ENCODE measurements at regions not wholly inside any gene's neighbourhood (a gene's known extent, or its start where the extent isn't known, plus 50 kb on each side); places are given as distances from the start of the nearest gene placed in this dataset.

- Histone ChIP-seq H3K27me3 (ENCODE audit: control insufficient read depth in 3 of 3, insufficient read depth in 3 of 3, low read length in 3 of 3) (no peaks in the 10 kb centered on the region), H3K36me3 (ENCODE audit: control insufficient read depth in 3 of 3, insufficient read depth in 2 of 3, low read depth in 1 of 3, low read length in 3 of 3) (no peaks in the 10 kb centered on the region), H3K9me3 (ENCODE audit: control insufficient read depth in 2 of 2, insufficient read depth in 1 of 2, low read depth in 1 of 2, low read length in 1 of 2) (peaks cover 0 to 4% of the 10 kb centered on the region in 2 donors), H3K4me3 (ENCODE audit: low read depth in 1 of 3, low read length in 3 of 3) (no peak overlapping the region), H3K4me1 (ENCODE audit: control insufficient read depth in 3 of 3, insufficient read depth in 2 of 3, low read depth in 1 of 3, low read length in 2 of 3) (peaks cover 0 to 16% (median 3%) of the 10 kb centered on the region in 3 donors), H3K27ac (ENCODE audit: low read depth in 1 of 3, low read length in 2 of 3) (no peak overlapping the region)
- 91 to 97% (median 94%) methylated on average over 5 of the region's 5 CpGs for WGBS, 3 donors
- DNase-seq = no peak
- FAIRE-seq = no peak
Measured at GRCh38 chr9:91033270-91033669, 231.7 kb downstream of the SYK start.

- Histone ChIP-seq H3K27me3 (ENCODE audit: control insufficient read depth in 3 of 3, insufficient read depth in 3 of 3, low read length in 3 of 3) (no peaks in the 10 kb centered on the region), H3K4me3 (ENCODE audit: low read depth in 1 of 3, low read length in 3 of 3) (no peak overlapping the region), H3K36me3 (ENCODE audit: control insufficient read depth in 3 of 3, insufficient read depth in 2 of 3, low read depth in 1 of 3, low read length in 3 of 3) (no peaks in the 10 kb centered on the region), H3K4me1 (ENCODE audit: control insufficient read depth in 3 of 3, insufficient read depth in 2 of 3, low read depth in 1 of 3, low read length in 2 of 3) (peaks cover under 1 to 20% (median 3%) of the 10 kb centered on the region in 3 donors), H3K27ac (ENCODE audit: low read depth in 1 of 3, low read length in 2 of 3) (no peak overlapping the region), H3K9me3 (ENCODE audit: control insufficient read depth in 2 of 2, insufficient read depth in 1 of 2, low read depth in 1 of 2, low read length in 1 of 2) (no peaks in the 10 kb centered on the region)
- peak in 1 of 2 donors; percentile 33 for DNase-seq
- FAIRE-seq = no peak
- 87 to 98% (median 88%) methylated on average over 3 of the region's 3 CpGs for whole genome bisulfite sequencing, 3 donors
Measured at GRCh38 chr9:91033797-91034196, 232.2 kb downstream of the SYK start.

GRCh38 chr9:91034521-91034920 lies 232.9 kb downstream of the SYK start:
- Histone ChIP-seq H3K4me3 (ENCODE audit: low read depth in 1 of 3, low read length in 3 of 3) (no peak overlapping the region), H3K36me3 (ENCODE audit: control insufficient read depth in 3 of 3, insufficient read depth in 2 of 3, low read depth in 1 of 3, low read length in 3 of 3) (no peaks in the 10 kb centered on the region), H3K9me3 (ENCODE audit: control insufficient read depth in 2 of 2, insufficient read depth in 1 of 2, low read depth in 1 of 2, low read length in 1 of 2) (no peaks in the 10 kb centered on the region), H3K4me1 (ENCODE audit: control insufficient read depth in 3 of 3, insufficient read depth in 2 of 3, low read depth in 1 of 3, low read length in 2 of 3) (peaks cover 1 to 20% (median 3%) of the 10 kb centered on the region in 3 donors), H3K27ac (ENCODE audit: low read depth in 1 of 3, low read length in 2 of 3) (peak overlapping the region in 1 of 3 donors; percentile 25), H3K27me3 (ENCODE audit: control insufficient read depth in 3 of 3, insufficient read depth in 3 of 3, low read length in 3 of 3) (no peaks in the 10 kb centered on the region)
- FAIRE-seq (no peak), DNase-seq (no peak)
- 82 to 85% (median 84%) methylated on average over 9 of the region's 9 CpGs for WGBS, 3 donors

GRCh38 chr9:91034976-91035824 lies 233.6 kb downstream of the SYK start:
- Histone ChIP-seq H3K27ac (ENCODE audit: low read depth in 1 of 3, low read length in 2 of 3) (peak overlapping the region in 1 of 3 donors; percentile 89), H3K4me1 (ENCODE audit: control insufficient read depth in 3 of 3, insufficient read depth in 2 of 3, low read depth in 1 of 3, low read length in 2 of 3) (peaks cover 1 to 20% (median 3%) of the 10 kb centered on the region in 3 donors), H3K9me3 (ENCODE audit: control insufficient read depth in 2 of 2, insufficient read depth in 1 of 2, low read depth in 1 of 2, low read length in 1 of 2) (no peaks in the 10 kb centered on the region), H3K36me3 (ENCODE audit: control insufficient read depth in 3 of 3, insufficient read depth in 2 of 3, low read depth in 1 of 3, low read length in 3 of 3) (no peaks in the 10 kb centered on the region), H3K27me3 (ENCODE audit: control insufficient read depth in 3 of 3, insufficient read depth in 3 of 3, low read length in 3 of 3) (no peaks in the 10 kb centered on the region), H3K4me3 (ENCODE audit: low read depth in 1 of 3, low read length in 3 of 3) (no peak overlapping the region)
- no peak for FAIRE-seq
- DNase-seq = no peak
- 78 to 80% (median 79%) methylated on average over 18 of the region's 18 CpGs for WGBS, 3 donors

GRCh38 chr9:91035825-91036208 lies 234.2 kb downstream of the SYK start:
- Histone ChIP-seq H3K4me3 (ENCODE audit: low read depth in 1 of 3, low read length in 3 of 3) (no peak overlapping the region), H3K27me3 (ENCODE audit: control insufficient read depth in 3 of 3, insufficient read depth in 3 of 3, low read length in 3 of 3) (no peaks in the 10 kb centered on the region), H3K9me3 (ENCODE audit: control insufficient read depth in 2 of 2, insufficient read depth in 1 of 2, low read depth in 1 of 2, low read length in 1 of 2) (no peaks in the 10 kb centered on the region), H3K36me3 (ENCODE audit: control insufficient read depth in 3 of 3, insufficient read depth in 2 of 3, low read depth in 1 of 3, low read length in 3 of 3) (no peaks in the 10 kb centered on the region), H3K27ac (ENCODE audit: low read depth in 1 of 3, low read length in 2 of 3) (peak overlapping the region in 1 of 3 donors; percentile 89), H3K4me1 (ENCODE audit: control insufficient read depth in 3 of 3, insufficient read depth in 2 of 3, low read depth in 1 of 3, low read length in 2 of 3) (peaks cover 1 to 20% (median 3%) of the 10 kb centered on the region in 3 donors)
- DNase-seq (no peak), FAIRE-seq (no peak)
- WGBS, 3 donors = 78 to 81% (median 80%) methylated on average over 10 of the region's 10 CpGs

GRCh38 chr9:91036356-91036755 lies 234.7 kb downstream of the SYK start:
- Histone ChIP-seq H3K27ac (ENCODE audit: low read depth in 1 of 3, low read length in 2 of 3) (peak overlapping the region in 1 of 3 donors; percentile 89), H3K4me3 (ENCODE audit: low read depth in 1 of 3, low read length in 3 of 3) (no peak overlapping the region), H3K27me3 (ENCODE audit: control insufficient read depth in 3 of 3, insufficient read depth in 3 of 3, low read length in 3 of 3) (no peaks in the 10 kb centered on the region), H3K4me1 (ENCODE audit: control insufficient read depth in 3 of 3, insufficient read depth in 2 of 3, low read depth in 1 of 3, low read length in 2 of 3) (peaks cover 1 to 20% (median 3%) of the 10 kb centered on the region in 3 donors), H3K9me3 (ENCODE audit: control insufficient read depth in 2 of 2, insufficient read depth in 1 of 2, low read depth in 1 of 2, low read length in 1 of 2) (no peaks in the 10 kb centered on the region), H3K36me3 (ENCODE audit: control insufficient read depth in 3 of 3, insufficient read depth in 2 of 3, low read depth in 1 of 3, low read length in 3 of 3) (no peaks in the 10 kb centered on the region)
- no peak for FAIRE-seq
- no peak for DNase-seq
- 84 to 95% (median 92%) methylated on average over 8 of the region's 8 CpGs for WGBS, 3 donors

- no peaks in the 10 kb centered on the region for H3K9me3 ChIP-seq (ENCODE audit: control insufficient read depth in 2 of 2, insufficient read depth in 1 of 2, low read depth in 1 of 2, low read length in 1 of 2)
- H3K36me3 ChIP-seq (ENCODE audit: control insufficient read depth in 3 of 3, insufficient read depth in 2 of 3, low read depth in 1 of 3, low read length in 3 of 3) = no peaks in the 10 kb centered on the region
- H3K4me1 ChIP-seq (ENCODE audit: control insufficient read depth in 3 of 3, insufficient read depth in 2 of 3, low read depth in 1 of 3, low read length in 2 of 3) = peaks cover 1 to 20% (median 3%) of the 10 kb centered on the region in 3 donors
- FAIRE-seq = no peak
- DNase-seq = peak; percentile 91 to 92
- peak overlapping the region; percentile 82 to 89 (median 83) for H3K27ac ChIP-seq (ENCODE audit: low read depth in 1 of 3, low read length in 2 of 3)
- no peaks in the 10 kb centered on the region for H3K27me3 ChIP-seq (ENCODE audit: control insufficient read depth in 3 of 3, insufficient read depth in 3 of 3, low read length in 3 of 3)
- no peak overlapping the region for H3K4me3 ChIP-seq (ENCODE audit: low read depth in 1 of 3, low read length in 3 of 3)
- 30 to 33% (median 33%) methylated on average over 30 to 32 of the region's 32 CpGs for WGBS, 3 donors
Measured at GRCh38 chr9:91036826-91037510, 235.3 kb downstream of the SYK start.

- H3K4me1 ChIP-seq (ENCODE audit: control insufficient read depth in 3 of 3, insufficient read depth in 2 of 3, low read depth in 1 of 3, low read length in 2 of 3) = peaks cover 1 to 20% (median 3%) of the 10 kb centered on the region in 3 donors
- peak; percentile 93 to 98 for DNase-seq
- WGBS, 3 donors = 16 to 34% (median 30%) methylated on average over 22 of the region's 22 CpGs
- no peaks in the 10 kb centered on the region for H3K36me3 ChIP-seq (ENCODE audit: control insufficient read depth in 3 of 3, insufficient read depth in 2 of 3, low read depth in 1 of 3, low read length in 3 of 3)
- no peak for FAIRE-seq
- no peak overlapping the region for H3K4me3 ChIP-seq (ENCODE audit: low read depth in 1 of 3, low read length in 3 of 3)
- no peaks in the 10 kb centered on the region for H3K27me3 ChIP-seq (ENCODE audit: control insufficient read depth in 3 of 3, insufficient read depth in 3 of 3, low read length in 3 of 3)
- H3K27ac ChIP-seq (ENCODE audit: low read depth in 1 of 3, low read length in 2 of 3) = peak overlapping the region; percentile 82 to 89 (median 83)
- H3K9me3 ChIP-seq (ENCODE audit: control insufficient read depth in 2 of 2, insufficient read depth in 1 of 2, low read depth in 1 of 2, low read length in 1 of 2) = no peaks in the 10 kb centered on the region
Measured at GRCh38 chr9:91037511-91038482, 236.2 kb downstream of the SYK start.

Measured in small intestine (tissue), 7 donors.